SW480 (cell line): ENCODE measurements at regions not wholly inside any gene's neighbourhood (a gene's known extent, or its start where the extent isn't known, plus 50 kb on each side); places are given as distances from the start of the nearest gene placed in this dataset.

Experiments
- DNase-seq: peaks from one replicate; pipeline ENCODE4 v3.0.0-alpha.2; 2016; ENCODE audit warnings: low spot score

DNA sequence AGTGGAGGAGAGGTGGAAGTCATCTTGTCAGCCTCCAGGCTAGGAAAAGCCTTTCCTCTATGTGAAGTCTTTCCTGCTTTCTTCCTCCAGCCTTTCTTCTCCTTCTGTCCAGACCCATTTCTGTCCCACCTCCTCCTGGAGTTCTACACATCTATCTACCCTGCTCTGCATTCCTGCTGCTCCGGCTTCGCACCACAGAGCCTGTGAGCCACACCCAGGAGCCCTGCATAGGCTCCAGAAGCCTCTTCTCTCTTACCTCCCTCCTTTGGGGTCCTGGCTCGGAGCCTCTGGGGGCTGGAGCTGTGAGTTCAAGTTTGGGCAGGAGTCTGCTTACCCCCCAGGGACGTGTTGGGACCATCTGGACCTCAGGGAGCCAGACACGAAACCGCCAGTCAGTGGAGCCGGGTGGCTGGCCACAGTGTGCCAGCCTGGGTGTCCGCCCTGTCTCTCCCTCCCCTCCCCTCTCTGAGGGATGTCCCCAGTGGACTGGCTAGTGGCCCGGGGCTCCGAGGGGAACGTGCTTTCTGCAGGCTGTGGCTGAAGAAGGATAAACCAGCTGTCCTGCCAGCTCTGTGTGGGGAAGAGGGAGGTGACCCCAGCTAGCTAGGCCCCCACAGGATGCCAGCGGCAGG, 99.2 kb downstream of the VEGFA start:
- DNase-seq: no peak

DNA sequence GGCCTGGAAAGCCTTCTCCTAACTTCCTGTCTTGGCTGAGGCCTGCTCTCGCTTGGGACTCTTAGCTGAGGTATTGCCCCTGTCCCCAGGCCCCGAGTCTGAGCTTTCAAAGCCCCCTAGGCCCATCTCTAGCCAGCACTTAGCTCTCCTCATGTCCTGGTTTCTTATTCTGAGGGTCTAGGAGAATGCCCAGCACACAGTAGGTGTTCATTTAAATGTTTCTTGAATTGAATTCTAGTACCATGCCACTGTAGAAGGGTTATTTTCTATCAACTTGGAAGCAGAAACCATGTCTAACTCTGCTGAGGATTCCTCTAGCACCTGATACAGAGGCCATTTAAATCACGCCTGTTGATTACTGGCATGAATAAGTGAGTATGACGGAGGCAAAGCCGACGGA, 98.5 kb downstream of the VEGFA start:
- DNase-seq: no peak

DNA sequence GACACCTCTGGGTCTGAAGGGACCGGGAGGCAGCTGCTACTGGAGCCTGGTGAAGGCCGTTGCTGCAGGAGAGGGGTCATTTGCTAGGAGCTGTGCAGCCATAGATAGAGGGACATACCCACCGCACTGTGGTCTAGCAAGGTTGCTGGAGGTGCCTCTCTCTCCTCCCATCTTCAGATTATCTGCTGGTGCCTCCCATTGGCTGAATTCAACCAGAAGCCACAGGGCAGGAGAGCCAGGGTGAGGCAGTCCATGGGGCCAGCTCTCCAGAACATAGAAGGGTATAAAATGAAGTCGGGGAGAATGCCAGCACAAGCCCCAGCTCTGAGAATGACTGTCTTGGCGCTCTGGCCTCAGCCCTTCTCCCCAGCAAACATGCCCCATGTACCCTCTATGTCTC, 98.0 kb downstream of the VEGFA start:
- no peak for DNase-seq

DNA sequence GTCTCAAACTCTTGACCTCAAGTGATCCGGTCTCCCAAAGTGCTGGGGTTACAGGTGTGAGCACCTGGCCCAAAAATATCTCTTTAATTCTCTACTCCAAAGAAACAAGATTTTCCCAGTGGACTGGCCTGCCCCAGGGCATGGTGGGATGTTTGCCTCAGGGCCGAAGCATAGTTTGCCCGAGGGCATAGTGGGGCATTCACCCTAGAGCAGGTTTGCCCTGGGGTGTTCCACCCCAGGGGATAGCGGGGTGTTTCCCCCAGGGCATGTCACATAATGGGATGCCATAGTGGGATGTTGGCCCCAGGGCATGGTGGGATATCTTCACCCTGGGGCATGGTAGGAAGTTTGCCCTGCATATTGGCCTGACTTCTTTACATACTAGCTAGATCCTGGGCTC, 97.2 kb downstream of the VEGFA start:
- DNase-seq: no peak

DNA sequence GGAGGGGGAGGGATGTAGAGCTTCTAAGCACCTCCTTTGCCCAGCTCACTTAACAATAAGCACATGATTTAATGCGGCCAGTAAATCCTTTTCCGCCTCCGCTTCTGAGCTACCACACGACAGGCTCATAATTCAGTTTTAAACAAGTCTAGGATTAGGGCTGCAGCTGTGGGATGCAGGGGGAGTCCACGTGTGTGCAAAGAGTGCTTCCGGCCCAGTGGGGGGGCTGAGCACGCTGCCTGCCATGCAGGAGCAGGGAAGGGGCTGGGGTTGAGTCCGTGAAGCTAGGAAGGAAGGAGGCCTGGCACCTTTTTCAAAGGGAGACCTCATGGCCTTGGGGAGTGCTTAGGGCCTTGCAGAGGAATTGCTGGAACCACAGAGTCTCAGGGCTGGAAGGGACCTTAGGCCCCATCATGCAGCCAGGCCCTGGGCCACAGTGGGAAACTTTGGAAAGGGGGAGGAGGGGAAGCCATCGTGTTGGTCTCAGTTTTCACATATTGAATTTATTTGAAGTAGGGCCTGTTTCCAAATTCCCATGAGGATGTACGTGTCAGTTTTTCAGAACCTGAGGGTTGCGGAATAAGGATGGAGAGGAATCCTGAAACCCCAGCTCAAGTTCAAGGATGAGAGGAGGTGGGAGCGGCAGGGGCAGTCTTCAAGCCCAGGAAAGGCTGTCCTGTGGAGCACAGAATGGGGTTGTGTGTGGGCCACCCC, 96.1 kb downstream of the VEGFA start:
- DNase-seq: no peak

DNA sequence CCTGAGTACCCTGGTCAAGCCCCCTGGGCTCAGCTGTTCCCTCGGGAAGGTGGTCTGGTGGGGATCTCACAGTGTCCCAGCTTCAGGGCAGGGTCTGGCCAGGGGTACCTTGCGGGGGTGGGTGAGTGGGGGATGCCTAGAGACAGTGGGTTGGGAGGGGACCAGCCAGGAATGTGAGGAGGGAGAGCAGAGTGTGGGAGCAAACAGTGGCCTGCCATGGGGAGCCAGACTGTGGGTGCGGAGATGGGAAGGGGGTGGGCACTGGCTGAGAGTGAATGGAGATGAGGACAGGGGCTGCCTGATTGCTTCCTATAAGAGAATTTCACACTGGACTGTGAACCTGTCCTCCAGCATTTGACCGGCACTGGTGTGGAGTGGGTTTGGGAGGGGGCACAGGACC, 95.1 kb downstream of the VEGFA start:
- no peak for DNase-seq

DNA sequence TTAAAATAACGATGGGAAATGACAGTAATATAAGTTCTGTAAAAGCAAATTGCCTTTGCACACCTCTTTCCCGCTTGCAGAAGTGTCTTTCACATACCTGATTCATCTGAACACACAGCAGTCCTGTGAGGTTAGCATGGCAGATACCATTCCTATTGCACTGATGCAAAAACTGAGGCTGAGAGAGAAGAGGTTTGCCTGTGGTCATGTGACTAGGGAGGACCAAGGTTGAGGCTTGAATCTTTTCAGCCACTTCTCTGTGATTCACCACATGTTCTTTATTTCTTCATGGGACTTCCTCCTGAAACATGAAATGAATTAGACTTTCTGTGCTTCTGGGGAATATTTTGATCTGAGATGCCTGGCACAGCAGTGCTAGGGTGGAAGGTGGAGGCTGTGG, 92.9 kb downstream of the VEGFA start:
- DNase-seq: no peak

DNA sequence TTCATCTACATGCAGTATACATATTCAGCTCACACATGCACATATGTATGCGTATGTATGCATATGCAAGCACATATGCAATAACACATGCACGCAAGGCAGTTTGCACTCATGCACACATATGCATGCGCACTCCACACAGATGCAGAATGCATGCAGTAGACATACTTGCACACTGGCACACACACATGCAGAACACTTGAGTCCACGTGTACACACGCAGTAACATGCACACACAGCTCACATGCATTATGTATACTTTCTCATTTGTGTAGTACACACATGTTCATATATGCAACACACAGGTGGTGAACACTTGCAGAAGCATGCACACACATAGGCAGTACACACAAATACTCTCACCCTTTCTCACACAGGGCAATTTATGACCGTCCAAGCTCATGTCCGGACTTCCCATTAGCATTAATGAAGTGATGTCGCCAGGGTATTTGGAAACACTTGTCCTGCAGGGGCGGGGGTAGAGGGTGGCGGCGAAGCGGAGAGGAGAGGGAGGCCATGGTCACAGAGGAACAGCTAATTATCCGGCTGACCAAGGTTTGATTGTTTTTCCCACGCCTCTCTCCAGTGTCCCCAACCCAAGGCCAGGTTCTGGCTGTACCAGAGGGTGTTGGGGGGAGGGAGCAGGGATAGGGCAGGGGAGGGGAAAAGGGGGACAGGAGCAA, 91.3 kb downstream of the VEGFA start:
- DNase-seq: no peak

DNA sequence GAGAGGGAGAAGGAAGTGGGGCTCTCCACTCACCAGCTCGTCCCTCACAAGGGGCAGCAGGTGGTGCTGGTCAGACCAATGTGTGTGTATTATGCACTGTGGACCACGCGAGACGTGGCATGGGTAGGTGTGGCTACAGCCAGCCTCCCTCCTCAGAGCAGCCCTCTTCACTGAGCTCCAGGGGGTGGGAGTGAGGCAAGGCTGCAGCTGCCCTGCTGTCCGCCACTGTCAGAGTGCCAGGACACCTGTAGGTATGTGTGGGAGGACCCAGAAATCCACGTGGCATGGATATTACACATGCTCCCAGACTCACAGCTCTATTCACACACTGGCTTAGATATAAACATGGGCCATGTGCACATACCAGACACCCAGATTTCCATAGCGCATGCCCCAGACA, 90.3 kb downstream of the VEGFA start:
- DNase-seq: no peak

DNA sequence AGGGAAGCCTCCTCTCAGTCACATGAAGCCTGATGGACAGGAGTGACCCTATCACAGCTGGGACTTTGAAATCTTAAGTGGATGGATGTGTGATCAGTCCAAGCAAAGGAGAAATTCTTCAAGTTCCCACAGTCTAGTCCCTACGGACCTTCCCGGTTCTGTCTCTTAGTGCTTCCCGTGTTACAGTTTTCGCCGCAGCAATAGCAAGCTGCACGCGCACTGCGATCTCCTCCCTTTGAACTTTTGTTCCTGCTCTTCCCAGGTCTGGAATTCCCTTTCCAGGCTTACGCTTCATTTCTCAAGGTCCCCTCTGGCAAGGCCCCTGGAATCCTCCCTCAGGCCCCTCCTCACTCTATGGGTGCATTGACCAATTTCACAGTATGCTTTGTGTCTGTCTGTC, 89.2 kb downstream of the VEGFA start:
- DNase-seq: no peak

DNA sequence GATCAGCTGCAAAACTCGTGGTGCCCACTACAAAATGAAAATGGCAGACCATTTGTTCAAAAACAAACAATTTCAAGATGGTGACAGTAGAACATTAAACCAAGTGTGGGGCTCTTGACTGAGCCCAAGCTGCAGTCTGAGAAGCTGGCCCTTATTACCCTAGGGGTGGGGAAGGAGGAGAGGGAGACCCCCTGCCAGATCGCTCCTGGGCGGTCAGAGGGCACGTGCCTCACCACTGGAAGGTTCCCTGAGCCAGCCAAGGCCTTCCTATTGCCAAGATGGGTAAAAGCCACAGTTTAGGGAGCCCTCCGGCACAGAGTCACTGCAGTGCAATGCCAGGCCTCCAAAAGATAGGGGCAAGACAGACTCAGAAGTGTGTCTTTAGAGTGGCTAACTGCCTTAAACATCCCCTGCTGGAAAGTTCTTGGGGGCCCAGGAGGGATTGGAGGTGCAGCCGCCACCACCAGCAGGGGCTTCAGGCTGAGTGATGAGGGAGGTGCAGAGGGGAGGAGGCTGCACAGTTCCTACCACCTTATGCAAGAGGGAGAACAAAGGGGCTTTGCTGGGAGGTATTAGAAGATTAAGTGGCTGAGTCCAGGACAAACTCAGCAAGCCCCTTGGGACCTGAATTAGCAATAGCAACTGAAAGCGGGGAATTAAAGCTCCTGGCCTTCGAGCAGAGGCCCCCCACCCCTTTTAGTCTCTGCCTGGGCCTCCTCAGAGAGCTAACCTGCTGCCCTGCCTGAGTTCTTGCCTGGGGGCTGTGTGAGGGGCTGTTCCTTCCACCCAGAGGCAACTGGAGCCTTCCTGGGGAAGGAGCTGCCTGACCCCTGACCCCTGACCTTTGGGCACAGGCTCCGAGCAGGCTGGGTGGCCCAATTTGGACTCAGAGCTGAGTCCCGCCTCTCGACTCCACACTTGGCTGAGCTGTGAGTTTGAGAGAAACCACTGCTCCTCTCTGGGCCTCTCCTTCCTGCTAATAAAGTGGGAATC, 88.4 kb downstream of the VEGFA start:
- no peak for DNase-seq

DNA sequence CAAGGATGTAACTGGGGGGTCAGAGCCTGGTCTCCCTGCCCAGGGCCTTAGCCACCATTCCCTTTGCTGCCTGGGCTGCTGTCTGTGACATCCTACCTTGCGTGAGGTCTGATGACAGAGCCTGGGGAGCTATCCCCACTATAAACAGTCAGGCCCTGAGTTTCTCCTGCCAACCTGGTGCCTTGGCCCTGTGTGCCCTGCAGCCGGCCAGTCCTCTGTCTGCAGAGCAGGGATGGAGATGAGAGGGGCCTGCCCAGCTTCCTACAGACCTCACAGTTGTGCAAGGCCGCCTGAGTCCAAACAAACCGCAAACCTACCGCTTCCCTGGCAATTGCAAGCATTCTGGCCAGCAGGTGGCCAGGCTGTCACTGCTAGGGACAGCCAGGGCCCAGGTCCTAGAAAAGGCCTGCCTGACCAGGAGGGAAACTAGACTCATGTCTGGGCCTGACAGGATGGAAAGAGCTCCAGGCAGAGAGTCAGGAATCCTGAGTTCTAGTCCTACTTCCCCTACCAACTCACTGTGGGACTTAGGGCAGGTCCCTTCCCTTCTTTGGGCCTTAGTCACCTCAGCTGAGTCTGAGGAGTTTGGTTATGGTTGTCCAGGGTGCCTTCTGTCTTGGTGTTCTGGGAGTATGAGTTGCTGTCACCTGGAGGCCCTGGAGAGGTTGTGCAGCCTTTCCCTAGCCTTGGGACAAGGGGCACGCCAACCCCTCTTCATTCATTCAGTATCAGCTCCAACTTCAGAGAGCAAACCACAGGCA, 86.2 kb downstream of the VEGFA start:
- DNase-seq: peak; percentile 55

DNA sequence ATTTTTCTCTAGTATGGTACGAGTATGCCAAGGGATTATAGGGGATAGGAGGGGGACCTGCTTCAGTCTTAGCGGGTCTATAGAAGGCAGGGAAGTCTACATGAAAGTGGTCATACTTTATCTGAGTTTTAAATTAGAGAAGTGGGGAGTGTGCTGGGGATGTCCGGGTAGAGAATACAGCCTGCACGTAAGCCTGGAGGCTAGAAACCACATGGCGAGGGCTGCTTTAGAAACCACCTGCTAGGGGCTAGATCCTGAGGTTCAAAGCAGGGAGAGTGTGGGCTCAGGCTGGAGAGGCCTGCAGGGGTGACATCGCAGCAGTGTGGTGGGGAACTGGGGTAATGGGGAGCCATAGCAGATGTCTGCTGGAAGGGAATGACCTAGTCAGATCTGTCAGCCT, 85.2 kb downstream of the VEGFA start:
- DNase-seq: no peak

DNA sequence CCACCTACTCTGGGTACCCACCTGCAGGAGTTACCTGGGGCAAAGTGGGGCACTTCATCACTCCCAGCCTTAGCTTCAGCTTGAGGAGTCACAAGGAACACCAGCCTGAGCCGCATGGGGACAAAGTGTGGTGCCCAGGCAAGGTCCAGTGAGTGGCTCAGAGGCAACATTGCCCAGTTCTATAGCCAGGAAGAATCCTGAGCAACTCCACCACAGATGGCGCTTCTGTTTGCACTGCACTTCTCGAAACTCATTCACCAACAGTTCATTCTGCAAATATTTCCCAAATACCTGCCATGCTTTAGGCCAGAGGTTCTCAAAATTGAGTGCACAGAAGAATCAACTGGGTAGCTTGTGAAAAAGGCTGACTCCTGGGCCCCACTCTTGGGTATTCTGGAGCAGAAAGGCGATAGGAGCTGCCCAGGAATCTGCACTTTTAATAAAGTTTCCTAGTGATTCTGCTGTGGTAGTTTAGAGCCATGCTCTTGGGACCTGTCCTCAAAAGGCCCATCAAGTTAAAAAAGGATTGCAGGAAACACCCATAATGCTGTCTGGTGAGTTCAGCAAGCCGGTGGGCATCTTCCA, 83.1 kb downstream of the VEGFA start:
- no peak for DNase-seq

DNA sequence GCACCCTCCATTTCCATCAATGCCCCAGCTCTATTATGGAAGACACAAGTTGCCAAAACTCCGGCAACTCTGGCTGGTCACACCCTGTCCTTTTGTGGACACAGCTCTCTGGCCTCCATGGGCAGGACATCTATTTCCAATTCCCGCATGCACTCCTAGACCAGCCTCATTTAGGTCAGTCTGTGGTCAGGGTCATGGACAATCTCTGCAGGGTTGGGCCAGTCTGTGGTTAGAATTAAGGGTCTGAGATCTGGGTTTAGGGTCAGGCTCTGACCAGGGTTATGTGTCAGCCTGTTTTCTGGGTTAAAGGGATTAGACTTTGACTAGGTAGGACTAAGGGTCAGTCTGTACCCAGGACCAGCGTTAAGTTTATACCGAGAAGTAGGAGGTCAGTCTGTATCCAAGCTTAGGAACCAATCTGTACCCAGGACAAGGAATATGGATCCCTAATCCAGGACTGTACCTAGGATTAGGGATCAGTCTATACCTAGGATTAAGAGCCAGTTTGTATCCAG, 82.4 kb downstream of the VEGFA start:
- no peak for DNase-seq

DNA sequence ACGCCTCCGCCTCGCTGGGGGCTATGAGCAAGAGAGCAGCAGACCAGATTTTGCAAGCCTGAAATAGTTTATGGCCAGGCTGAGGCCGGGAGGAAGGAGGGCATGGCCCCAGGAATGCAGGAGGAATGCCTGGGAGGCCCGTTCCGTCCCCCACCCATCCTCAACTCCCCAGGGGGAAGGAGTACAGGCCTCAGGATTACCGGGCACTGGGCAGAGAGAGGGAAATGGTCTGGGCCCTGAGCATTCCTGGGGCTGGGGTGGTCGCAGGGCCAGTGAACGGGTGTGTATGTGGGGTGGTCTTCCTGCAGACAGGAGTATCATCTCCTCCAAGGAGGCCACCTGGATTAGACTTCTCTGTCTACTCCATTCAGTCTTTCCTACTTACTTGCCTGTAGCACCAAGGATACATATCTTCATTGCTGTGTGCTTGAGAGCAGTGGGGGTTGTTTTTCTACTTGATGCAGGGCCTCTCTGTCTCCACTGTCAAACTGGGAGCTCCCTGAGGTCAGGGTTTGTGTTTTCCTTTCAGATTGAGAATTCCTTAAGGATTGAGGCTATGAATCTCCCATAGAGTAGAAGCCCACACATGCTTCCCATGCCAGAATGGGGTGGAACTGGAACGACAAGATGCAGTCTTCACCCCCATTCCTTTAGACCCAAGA, 81.3 kb downstream of the VEGFA start:
- DNase-seq: no peak

DNA sequence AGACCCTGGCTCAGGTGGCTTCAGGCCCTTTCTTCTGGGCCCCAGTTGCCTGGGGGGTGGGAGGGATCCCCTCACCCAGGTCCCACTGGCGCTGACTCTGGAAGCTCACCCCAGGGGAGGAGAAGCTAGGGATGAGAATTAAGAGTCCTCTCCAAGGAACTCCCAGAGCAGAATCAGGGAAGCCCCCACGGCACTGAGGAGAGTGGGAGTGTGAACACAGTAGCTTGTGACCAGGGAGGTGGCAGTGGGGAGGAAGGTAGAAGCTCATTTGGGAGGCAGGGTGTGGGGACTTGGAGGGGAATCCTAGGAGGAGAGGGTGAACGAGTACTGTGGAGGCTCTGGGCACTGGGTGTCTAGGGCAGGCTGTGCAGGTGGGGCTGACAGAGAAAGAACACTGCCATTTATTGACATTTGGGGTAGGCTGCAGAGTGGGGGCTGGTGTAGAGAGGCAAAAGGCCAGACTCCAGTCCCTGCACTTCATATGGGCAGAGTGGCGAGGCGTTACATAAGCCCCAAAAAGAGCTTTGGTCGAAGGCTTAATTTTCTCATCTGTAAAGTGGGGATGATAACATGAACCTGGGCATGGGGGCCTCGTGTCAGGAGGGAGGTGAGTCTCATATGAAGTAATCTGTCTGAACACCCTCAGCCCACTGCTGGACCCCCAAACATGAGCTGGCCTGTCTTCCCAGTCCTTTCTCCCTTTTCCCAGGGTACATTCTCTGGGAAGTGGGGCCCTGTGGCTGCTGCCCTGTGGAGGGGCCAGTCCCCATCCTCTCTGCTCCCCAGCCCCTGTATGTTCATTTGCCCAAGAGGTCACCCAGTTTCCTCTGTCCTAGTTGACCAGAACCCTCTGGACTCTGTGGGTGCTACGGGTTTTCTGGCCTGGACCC, 80.5 kb downstream of the VEGFA start:
- no peak for DNase-seq

DNA sequence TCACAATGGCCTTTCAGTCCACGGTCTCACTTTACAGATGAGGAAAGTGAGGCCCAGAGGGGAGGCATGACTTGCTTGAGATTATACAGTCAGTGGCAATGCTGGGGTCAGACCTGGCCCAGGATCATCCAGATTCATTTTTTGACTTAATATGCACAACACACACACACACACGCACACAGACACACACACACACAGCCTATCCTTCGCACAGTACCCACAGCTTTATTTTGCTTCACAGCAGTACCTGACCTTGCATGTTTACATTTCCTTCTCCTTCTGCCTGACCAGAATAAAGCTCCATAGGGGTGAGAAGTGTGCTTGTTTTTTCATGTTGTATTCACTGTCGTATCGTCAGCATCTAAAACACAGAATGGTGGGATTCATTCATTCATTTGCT, 79.8 kb downstream of the VEGFA start:
- no peak for DNase-seq

DNA sequence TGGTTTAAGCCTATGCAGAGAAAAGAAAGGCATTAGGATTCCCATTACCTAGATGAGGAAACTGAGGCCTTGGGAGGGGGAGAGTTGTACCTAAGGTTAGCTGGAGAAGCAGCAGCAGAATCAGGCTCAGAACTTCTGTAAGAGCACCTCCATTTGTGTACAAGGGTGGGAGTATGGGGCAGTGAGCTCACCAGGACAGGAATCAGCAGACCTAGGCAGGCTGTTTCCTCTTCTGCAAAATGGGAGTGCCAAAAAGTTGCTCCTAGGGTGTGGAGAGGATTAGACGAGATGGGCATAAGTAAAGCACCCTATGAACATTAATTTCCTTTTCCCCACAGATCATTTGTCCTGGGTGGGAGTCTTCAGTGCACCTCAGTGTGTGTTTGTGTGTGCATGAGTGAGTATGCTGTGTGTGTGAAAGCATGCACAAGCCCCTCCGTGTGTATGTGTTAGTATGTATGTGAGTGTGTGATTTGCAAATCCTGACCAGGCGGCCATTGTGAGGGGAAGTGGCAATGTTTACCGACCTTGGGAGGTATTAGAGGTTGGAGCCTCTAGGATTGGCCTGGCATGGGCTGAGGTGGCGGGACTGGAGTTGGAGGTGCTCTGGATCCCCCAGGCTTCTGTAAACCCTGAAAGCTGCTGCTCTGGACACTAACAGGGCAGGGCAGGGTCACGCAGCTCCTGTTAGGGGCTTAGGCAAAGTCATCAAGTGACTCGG, 78.8 kb downstream of the VEGFA start:
- DNase-seq: no peak
